Activated T-helper 17 cell treated with anti-CD3 and anti-CD28 coated beads, Interleukin-2, amount 50 U/mL, for 72 hours (primary cell): ENCODE measurements at regions not wholly inside any gene's neighbourhood (a gene's known extent, or its start where the extent isn't known, plus 50 kb on each side); places are given as distances from the start of the nearest gene placed in this dataset.
"Not testable (repeated sequence)": the region's sequence is repeated elsewhere in the genome, so short reads cannot be mapped to it uniquely, and the experiment has no call there.

Experiments used
- ATAC-seq: fragments of 150-1000 bp; cut with Tn5 transposase; replicated peaks from 2 replicates; pipeline ENCODE4 v1.10.0; 2021; ENCODE audit warnings: mild to moderate bottlenecking, moderate library complexity
- H3K27ac Mint-ChIP-seq: one replicate; pipeline ENCODE4 v1.8.0; 2022; ENCODE audit warnings: mixed read lengths
- H3K27me3 Mint-ChIP-seq: one replicate; pipeline ENCODE4 v1.8.0; 2022; ENCODE audit warnings: mixed read lengths
- H3K36me3 Mint-ChIP-seq: one replicate; pipeline ENCODE4 v1.8.0; 2022; ENCODE audit warnings: low read depth, mild to moderate bottlenecking, mixed read lengths
- H3K4me1 Mint-ChIP-seq: one replicate; pipeline ENCODE4 v1.8.0; 2022; ENCODE audit warnings: mixed read lengths
- H3K4me3 Mint-ChIP-seq: one replicate; pipeline ENCODE4 v1.8.0; 2022; ENCODE audit warnings: mild to moderate bottlenecking, mixed read lengths
- H3K9me3 Mint-ChIP-seq: one replicate; pipeline ENCODE4 v1.8.0; 2022; ENCODE audit warnings: mixed read lengths

GRCh38 chr14:40348104-40348503 is 915.9 kb upstream of the FBXO33 start:
- H3K9me3 Mint-ChIP-seq, H3K36me3 Mint-ChIP-seq, ATAC-seq, H3K27me3 Mint-ChIP-seq, H3K4me3 Mint-ChIP-seq, H3K27ac Mint-ChIP-seq, H3K4me1 Mint-ChIP-seq: not testable (repeated sequence)

- H3K27ac Mint-ChIP-seq = no peak overlapping the region
- peaks cover 4% of the 10 kb centered on the region for H3K9me3 Mint-ChIP-seq
- no peak for ATAC-seq
- H3K36me3 Mint-ChIP-seq = no peaks in the 10 kb centered on the region
- H3K4me3 Mint-ChIP-seq = no peak overlapping the region
- peaks cover 3% of the 10 kb centered on the region for H3K27me3 Mint-ChIP-seq
- no peaks in the 10 kb centered on the region for H3K4me1 Mint-ChIP-seq
Observed at GRCh38 chr14:40347675-40348074, 915.4 kb upstream of the FBXO33 start.

- no peak overlapping the region for H3K27ac Mint-ChIP-seq
- no peak for ATAC-seq
- H3K36me3 Mint-ChIP-seq = no peaks in the 10 kb centered on the region
- H3K4me1 Mint-ChIP-seq = no peaks in the 10 kb centered on the region
- peaks cover 4% of the 10 kb centered on the region for H3K9me3 Mint-ChIP-seq
- H3K27me3 Mint-ChIP-seq = peaks cover 3% of the 10 kb centered on the region
- no peak overlapping the region for H3K4me3 Mint-ChIP-seq
Observed at GRCh38 chr14:40346275-40346674, 914.0 kb upstream of the FBXO33 start.

GRCh38 chr14:40345334-40345733 is 913.1 kb upstream of the FBXO33 start:
- Mint-ChIP-seq H3K9me3 (peaks cover 4% of the 10 kb centered on the region), H3K36me3 (no peaks in the 10 kb centered on the region), H3K27me3 (peaks cover 3% of the 10 kb centered on the region), H3K4me1 (no peaks in the 10 kb centered on the region), H3K27ac (no peak overlapping the region), H3K4me3 (no peak overlapping the region)
- no peak for ATAC-seq

- no peaks in the 10 kb centered on the region for H3K27me3 Mint-ChIP-seq
- no peak overlapping the region for H3K27ac Mint-ChIP-seq
- H3K9me3 Mint-ChIP-seq = peaks cover 5% of the 10 kb centered on the region
- no peak for ATAC-seq
- H3K4me1 Mint-ChIP-seq = no peaks in the 10 kb centered on the region
- no peaks in the 10 kb centered on the region for H3K36me3 Mint-ChIP-seq
- H3K4me3 Mint-ChIP-seq = no peak overlapping the region
Observed at GRCh38 chr14:40340708-40341107, 908.5 kb upstream of the FBXO33 start.

- Mint-ChIP-seq H3K4me1 (no peaks in the 10 kb centered on the region), H3K27me3 (no peaks in the 10 kb centered on the region), H3K4me3 (no peak overlapping the region), H3K36me3 (no peaks in the 10 kb centered on the region), H3K9me3 (peaks cover 7% of the 10 kb centered on the region), H3K27ac (no peak overlapping the region)
- ATAC-seq = no peak
Observed at GRCh38 chr14:40336846-40337245, 904.6 kb upstream of the FBXO33 start.

- H3K27me3 Mint-ChIP-seq, H3K4me1 Mint-ChIP-seq, ATAC-seq, H3K36me3 Mint-ChIP-seq, H3K9me3 Mint-ChIP-seq, H3K4me3 Mint-ChIP-seq, H3K27ac Mint-ChIP-seq: not testable (repeated sequence)
Observed at GRCh38 chr14:40326519-40326918, 894.3 kb upstream of the FBXO33 start.

- Mint-ChIP-seq H3K4me3 (no peak overlapping the region), H3K9me3 (no peaks in the 10 kb centered on the region), H3K27me3 (no peaks in the 10 kb centered on the region), H3K4me1 (no peaks in the 10 kb centered on the region), H3K36me3 (no peaks in the 10 kb centered on the region), H3K27ac (no peak overlapping the region)
- no peak for ATAC-seq
Observed at GRCh38 chr14:40318211-40318719, 886.0 kb upstream of the FBXO33 start.

GRCh38 chr14:40317690-40318089 is 885.5 kb upstream of the FBXO33 start:
- Mint-ChIP-seq H3K9me3 (no peaks in the 10 kb centered on the region), H3K27me3 (no peaks in the 10 kb centered on the region), H3K4me3 (no peak overlapping the region)

GRCh38 chr14:40312296-40312695 is 880.1 kb upstream of the FBXO33 start:
- Mint-ChIP-seq H3K27me3 (no peaks in the 10 kb centered on the region), H3K4me1 (no peaks in the 10 kb centered on the region), H3K36me3 (no peaks in the 10 kb centered on the region)

More at GRCh38 chr14:40317690-40318089, 885.5 kb upstream of the FBXO33 start:
- ATAC-seq = no peak
- no peak overlapping the region for H3K27ac Mint-ChIP-seq
- H3K4me1 Mint-ChIP-seq = no peaks in the 10 kb centered on the region
- no peaks in the 10 kb centered on the region for H3K36me3 Mint-ChIP-seq

GRCh38 chr14:40309124-40309523 is 876.9 kb upstream of the FBXO33 start:
- no peak for ATAC-seq
- no peaks in the 10 kb centered on the region for H3K27me3 Mint-ChIP-seq
- H3K4me3 Mint-ChIP-seq = no peak overlapping the region
- no peak overlapping the region for H3K27ac Mint-ChIP-seq
- no peaks in the 10 kb centered on the region for H3K36me3 Mint-ChIP-seq
- H3K4me1 Mint-ChIP-seq = no peaks in the 10 kb centered on the region
- peaks cover 5% of the 10 kb centered on the region for H3K9me3 Mint-ChIP-seq

More at GRCh38 chr14:40312296-40312695, 880.1 kb upstream of the FBXO33 start:
- Mint-ChIP-seq H3K9me3 (peaks cover under 1% of the 10 kb centered on the region), H3K27ac (no peak overlapping the region), H3K4me3 (no peak overlapping the region)
- ATAC-seq = no peak

- H3K27ac Mint-ChIP-seq = no peak overlapping the region
- no peaks in the 10 kb centered on the region for H3K36me3 Mint-ChIP-seq
- H3K4me3 Mint-ChIP-seq = no peak overlapping the region
- ATAC-seq = no peak
- H3K27me3 Mint-ChIP-seq = no peaks in the 10 kb centered on the region
- H3K4me1 Mint-ChIP-seq = no peaks in the 10 kb centered on the region
- H3K9me3 Mint-ChIP-seq = peaks cover 5% of the 10 kb centered on the region
Observed at GRCh38 chr14:40308240-40308639, 876.0 kb upstream of the FBXO33 start.

GRCh38 chr14:40296821-40297220 is 864.6 kb upstream of the FBXO33 start:
- Mint-ChIP-seq H3K4me1 (no peaks in the 10 kb centered on the region), H3K36me3 (no peaks in the 10 kb centered on the region), H3K27me3 (no peaks in the 10 kb centered on the region), H3K9me3 (peaks cover 14% of the 10 kb centered on the region), H3K27ac (no peak overlapping the region), H3K4me3 (no peak overlapping the region)
- no peak for ATAC-seq

GRCh38 chr14:40292664-40293063 is 860.4 kb upstream of the FBXO33 start:
- H3K9me3 Mint-ChIP-seq = peaks cover 21% of the 10 kb centered on the region
- H3K36me3 Mint-ChIP-seq = no peaks in the 10 kb centered on the region
- H3K27ac Mint-ChIP-seq = no peak overlapping the region
- H3K4me3 Mint-ChIP-seq = no peak overlapping the region
- H3K4me1 Mint-ChIP-seq = no peaks in the 10 kb centered on the region
- no peak for ATAC-seq
- no peaks in the 10 kb centered on the region for H3K27me3 Mint-ChIP-seq

- H3K4me1 Mint-ChIP-seq = no peaks in the 10 kb centered on the region
- no peak for ATAC-seq
- H3K36me3 Mint-ChIP-seq = no peaks in the 10 kb centered on the region
- H3K27ac Mint-ChIP-seq = no peak overlapping the region
- peaks cover 8% of the 10 kb centered on the region for H3K9me3 Mint-ChIP-seq
- H3K4me3 Mint-ChIP-seq = no peak overlapping the region
- no peaks in the 10 kb centered on the region for H3K27me3 Mint-ChIP-seq
Observed at GRCh38 chr14:40282196-40282595, 850.0 kb upstream of the FBXO33 start.

- no peak overlapping the region for H3K4me3 Mint-ChIP-seq
- peaks cover 12% of the 10 kb centered on the region for H3K9me3 Mint-ChIP-seq
- H3K27me3 Mint-ChIP-seq = no peaks in the 10 kb centered on the region
- no peaks in the 10 kb centered on the region for H3K36me3 Mint-ChIP-seq
- H3K27ac Mint-ChIP-seq = no peak overlapping the region
- no peak for ATAC-seq
- H3K4me1 Mint-ChIP-seq = no peaks in the 10 kb centered on the region
Observed at GRCh38 chr14:40280652-40281051, 848.4 kb upstream of the FBXO33 start.
